ENCODE measurements at regions not wholly inside any gene's neighbourhood (a gene's known extent, or its start where the extent isn't known, plus 50 kb on each side); places are given as distances from the start of the nearest gene placed in this dataset.

DNA sequence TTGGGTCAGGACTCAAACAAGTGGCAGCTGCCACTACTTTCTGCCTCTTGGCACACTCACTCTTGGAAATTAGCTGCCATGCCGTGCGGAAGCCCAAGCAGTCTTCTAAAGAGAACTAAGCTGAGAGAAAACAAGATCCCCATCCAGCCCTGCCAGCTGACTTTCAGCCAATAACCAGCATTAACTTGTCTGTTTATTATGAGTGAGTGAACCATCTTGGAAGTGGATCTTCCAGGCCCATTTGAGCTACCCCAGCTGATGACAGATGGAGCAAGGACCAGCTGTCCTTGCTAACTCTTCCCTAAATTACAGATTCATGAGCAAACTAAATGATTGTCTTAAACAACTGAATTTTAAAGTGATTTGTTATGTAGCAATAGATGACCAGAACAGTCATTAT, 73.9 kb upstream of the RBM24 start:
- H3K14ac ChIP-seq (ENCODE audit: insufficient read depth, low read length): no peak overlapping the region
- no peak overlapping the region for H3K23ac ChIP-seq (ENCODE audit: insufficient read length, low read depth, low read length)
- no peak overlapping the region for H3K18ac ChIP-seq (ENCODE audit: insufficient read length, low read depth, low read length)
- Mint-ChIP-seq H3K27ac (no peak overlapping the region), H3K4me3 (no peak overlapping the region), H3K9me3 (peaks cover 23 to 25% of the 10 kb centered on the region in 2 experiments), H3K27me3 (ENCODE audit: low read depth) (no peaks in the 10 kb centered on the region; the same call in 1 of the 2 replicates), H3K36me3 (ENCODE audit: insufficient read depth in 1 of 3, low read depth in 3 of 3) (peaks cover 12 to 27% (median 12%) of the 10 kb centered on the region in 3 experiments), H3K4me1 (peaks cover 0 to 5% of the 10 kb centered on the region in 2 experiments; a peak in 1 of 4 replicates)
- no CpG with 5 or more reads among the region's 2 CpGs for WGBS (ENCODE audit: extremely low coverage, insufficient read length, low lambda C conversion rate)
- H3T11ph ChIP-seq (ENCODE audit: low read length): no peak overlapping the region
- H3K9me3 ChIP-seq (ENCODE audit: control insufficient read depth, low read depth, low read length): no peaks in the 10 kb centered on the region
- no peak overlapping the region for H2BK5ac ChIP-seq (ENCODE audit: insufficient read length, low read length)
- H2BK20ac ChIP-seq (ENCODE audit: low read depth, low read length, poor library complexity, severe bottlenecking): no peak overlapping the region
- no peak overlapping the region for H4K5ac ChIP-seq (ENCODE audit: insufficient read length, low read depth, low read length)
- no peak for DNase-seq
- H3K27ac ChIP-seq (ENCODE audit: insufficient read length, low read depth, low read length): no peak overlapping the region
- H2BK15ac ChIP-seq (ENCODE audit: low read depth, low read length): no peak overlapping the region
- no peak overlapping the region for H3K9ac ChIP-seq (ENCODE audit: extremely low read depth, insufficient read length, low read length)
- H2BK12ac ChIP-seq (ENCODE audit: insufficient read length, low read depth, low read length): no peak overlapping the region
- no peaks in the 10 kb centered on the region for H3K79me2 ChIP-seq (ENCODE audit: insufficient read depth, low read length)
- H4K20me1 ChIP-seq (ENCODE audit: control insufficient read depth, insufficient read depth, insufficient read length): no peaks in the 10 kb centered on the region
- H4K8ac ChIP-seq (replicated peaks; ENCODE audit: insufficient read length, low read depth, low read length): no peak overlapping the region
- H3K4me2 ChIP-seq (ENCODE audit: insufficient read depth, insufficient read length, low read length): no peak overlapping the region
- H4K91ac ChIP-seq (ENCODE audit: insufficient read length, low read depth, low read length): no peak overlapping the region
- no peaks in the 10 kb centered on the region for H3K23me2 ChIP-seq (ENCODE audit: insufficient read length, low read depth, low read length, poor library complexity, severe bottlenecking)
- H2AFZ ChIP-seq (ENCODE audit: low read length): no peak overlapping the region
- no peak overlapping the region for H3K56ac ChIP-seq (ENCODE audit: insufficient read length, low read depth, low read length)
- no peak overlapping the region for H3K4ac ChIP-seq (ENCODE audit: low read depth, low read length)
- H3K79me1 ChIP-seq (ENCODE audit: insufficient read depth, low read depth, low read length, poor library complexity, severe bottlenecking): no peaks in the 10 kb centered on the region
- H2AK5ac ChIP-seq (ENCODE audit: insufficient read length, low read length): no peak overlapping the region
- no peaks in the 10 kb centered on the region for H3K4me1 ChIP-seq (ENCODE audit: insufficient read depth, low read length)
- no peak overlapping the region for H2BK120ac ChIP-seq (ENCODE audit: low read depth, low read length, poor library complexity, severe bottlenecking)
- TF ChIP-seq, protein P1, sequence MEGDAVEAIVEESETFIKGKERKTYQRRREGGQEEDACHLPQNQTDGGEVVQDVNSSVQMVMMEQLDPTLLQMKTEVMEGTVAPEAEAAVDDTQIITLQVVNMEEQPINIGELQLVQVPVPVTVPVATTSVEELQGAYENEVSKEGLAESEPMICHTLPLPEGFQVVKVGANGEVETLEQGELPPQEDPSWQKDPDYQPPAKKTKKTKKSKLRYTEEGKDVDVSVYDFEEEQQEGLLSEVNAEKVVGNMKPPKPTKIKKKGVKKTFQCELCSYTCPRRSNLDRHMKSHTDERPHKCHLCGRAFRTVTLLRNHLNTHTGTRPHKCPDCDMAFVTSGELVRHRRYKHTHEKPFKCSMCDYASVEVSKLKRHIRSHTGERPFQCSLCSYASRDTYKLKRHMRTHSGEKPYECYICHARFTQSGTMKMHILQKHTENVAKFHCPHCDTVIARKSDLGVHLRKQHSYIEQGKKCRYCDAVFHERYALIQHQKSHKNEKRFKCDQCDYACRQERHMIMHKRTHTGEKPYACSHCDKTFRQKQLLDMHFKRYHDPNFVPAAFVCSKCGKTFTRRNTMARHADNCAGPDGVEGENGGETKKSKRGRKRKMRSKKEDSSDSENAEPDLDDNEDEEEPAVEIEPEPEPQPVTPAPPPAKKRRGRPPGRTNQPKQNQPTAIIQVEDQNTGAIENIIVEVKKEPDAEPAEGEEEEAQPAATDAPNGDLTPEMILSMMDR (conservative IDR thresholded peaks at IDR 0.05): no peak
- no peaks in the 10 kb centered on the region for H3K27me3 ChIP-seq (ENCODE audit: insufficient read depth, low read length)

Measured in H9 (cell line).